HG02943 (cell line): ENCODE measurements at regions not wholly inside any gene's neighbourhood (a gene's known extent, or its start where the extent isn't known, plus 50 kb on each side); places are given as distances from the start of the nearest gene placed in this dataset.
"Not testable (repeated sequence)": the region's sequence is repeated elsewhere in the genome, so short reads cannot be mapped to it uniquely, and the experiment has no call there.

ENCODE experiments used
- ATAC-seq: cut with Tn5 transposase; IDR thresholded peaks from one replicate; pipeline ENCODE4 v1.9.1; 2021; ENCODE audit warnings: mild to moderate bottlenecking, low read depth, moderate library complexity; ENCODE audit not compliant: unreplicated experiment

DNA sequence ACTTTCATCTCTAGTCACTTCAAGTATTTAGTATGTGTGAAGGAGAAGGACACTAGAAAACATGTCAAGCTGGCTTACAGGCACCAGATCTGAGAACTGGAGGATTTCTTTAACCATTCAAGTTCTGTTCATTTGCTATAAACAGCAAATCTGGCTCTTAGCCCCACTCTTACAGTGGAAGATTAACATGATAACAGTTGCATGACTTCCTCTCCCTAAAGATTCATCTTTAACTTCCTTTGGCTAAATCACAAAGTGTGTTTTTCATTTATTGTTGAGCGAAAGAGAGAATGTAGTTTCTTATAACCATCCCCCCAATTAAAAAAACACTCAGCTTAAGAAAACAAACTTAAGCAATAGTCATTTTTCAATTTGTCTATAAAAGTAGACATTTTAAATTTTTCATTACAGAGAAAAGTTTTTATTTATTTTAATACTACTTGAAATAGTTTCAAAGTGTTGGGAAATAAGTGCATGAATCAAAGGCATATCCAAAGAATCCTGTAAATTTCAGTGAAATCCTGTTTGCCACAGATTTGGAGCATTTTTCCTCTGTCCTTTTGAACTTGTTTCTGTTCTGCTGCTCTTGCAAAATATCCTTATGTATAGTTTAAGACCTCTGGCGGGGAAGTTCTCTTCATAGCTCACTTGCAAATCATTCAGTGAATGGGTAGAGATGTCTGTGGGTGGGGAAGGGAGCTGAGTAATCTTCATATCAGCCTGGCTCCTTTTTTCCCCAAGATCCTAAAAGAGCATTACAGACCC is 241.0 kb upstream of the RBBP8 start:
- no peak for ATAC-seq

DNA sequence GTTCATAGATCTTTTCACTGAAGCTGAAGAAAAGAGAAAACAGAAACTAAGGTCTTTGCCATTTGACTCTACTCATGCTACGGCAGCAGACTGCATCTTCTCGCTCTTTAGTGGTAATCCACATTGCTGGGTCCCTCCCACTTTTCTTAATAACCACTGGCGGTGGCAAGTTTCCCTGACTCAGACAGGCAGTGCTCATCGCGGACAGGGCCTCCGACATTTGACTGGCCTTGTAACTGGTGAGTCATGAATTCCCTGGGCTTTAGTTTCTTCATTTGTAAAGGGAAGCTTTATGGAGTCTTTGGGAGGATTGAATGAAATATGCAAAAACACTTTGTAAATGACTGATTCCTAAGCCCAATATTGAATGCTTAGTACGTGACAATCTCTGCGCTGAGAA is 238.2 kb upstream of the RBBP8 start:
- ATAC-seq = no peak

- ATAC-seq = no peak
Observed at GRCh38 chr18:22695674-22696073, 237.5 kb upstream of the RBBP8 start.

- ATAC-seq = no peak
Observed at GRCh38 chr18:22697561-22697960, 235.6 kb upstream of the RBBP8 start.

- ATAC-seq = no peak
Observed at GRCh38 chr18:22698711-22699110, 234.4 kb upstream of the RBBP8 start.

GRCh38 chr18:22699629-22700028 is 233.5 kb upstream of the RBBP8 start:
- ATAC-seq = no peak

- ATAC-seq = no peak
Observed at GRCh38 chr18:22700920-22701319, 232.2 kb upstream of the RBBP8 start.

- ATAC-seq = no peak
Observed at GRCh38 chr18:22701326-22701725, 231.8 kb upstream of the RBBP8 start.

- ATAC-seq = no peak
Observed at GRCh38 chr18:22701795-22702194, 231.3 kb upstream of the RBBP8 start.

DNA sequence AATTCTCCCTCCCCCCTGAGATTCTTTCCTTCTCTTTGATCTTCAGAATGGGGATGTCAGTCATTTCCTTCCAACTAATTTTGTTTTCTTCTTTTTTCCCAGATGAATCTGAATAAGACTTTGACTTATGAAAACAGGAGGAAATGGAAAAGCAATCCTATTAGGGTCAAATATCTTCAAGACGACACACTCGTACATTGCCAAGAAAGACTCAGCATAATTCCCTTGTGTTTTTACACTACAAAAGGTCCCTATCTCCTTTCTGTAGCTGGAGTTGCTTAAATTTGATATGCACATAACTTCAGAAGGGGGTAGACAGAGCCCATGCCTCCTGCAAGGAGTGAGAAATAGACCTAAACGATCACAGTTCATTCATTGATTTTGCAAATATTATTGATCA is 230.3 kb upstream of the RBBP8 start:
- no peak for ATAC-seq

GRCh38 chr18:22703883-22704585 is 229.1 kb upstream of the RBBP8 start:
- peak; percentile 71 for ATAC-seq

GRCh38 chr18:22704586-22704918 is 228.6 kb upstream of the RBBP8 start:
- ATAC-seq = no peak

GRCh38 chr18:22705328-22705727 is 227.8 kb upstream of the RBBP8 start:
- no peak for ATAC-seq

- ATAC-seq = not testable (repeated sequence)
Observed at GRCh38 chr18:22706025-22706424, 227.1 kb upstream of the RBBP8 start.

GRCh38 chr18:22709288-22710060 is 223.7 kb upstream of the RBBP8 start:
- no peak for ATAC-seq

- no peak for ATAC-seq
Observed at GRCh38 chr18:22710673-22711191, 222.4 kb upstream of the RBBP8 start.

DNA sequence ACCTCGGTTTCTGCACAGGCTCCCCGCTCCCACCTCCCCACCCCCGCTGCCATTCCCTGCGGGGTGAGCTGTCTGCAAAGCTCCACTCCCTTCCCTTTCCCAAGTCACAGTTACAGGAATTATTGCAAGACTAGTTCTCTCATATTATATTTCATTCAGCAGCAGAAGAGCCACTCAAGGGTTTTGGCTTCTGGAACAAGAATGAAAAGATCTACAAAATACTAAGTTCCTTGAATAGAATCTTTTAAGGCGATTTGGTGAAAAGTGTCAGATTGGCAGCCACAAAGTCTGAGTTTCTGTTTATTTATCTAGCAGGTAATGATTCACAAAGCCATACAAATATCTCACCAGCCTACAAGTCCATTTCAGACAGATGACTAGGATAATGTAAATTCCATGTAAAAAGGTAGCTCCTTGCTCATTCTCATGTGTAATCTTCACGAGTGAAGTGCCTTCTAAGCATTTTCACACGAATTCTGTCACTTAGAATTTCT is 221.9 kb upstream of the RBBP8 start:
- ATAC-seq = no peak

- ATAC-seq = no peak
Observed at GRCh38 chr18:22713511-22713910, 219.6 kb upstream of the RBBP8 start.

DNA sequence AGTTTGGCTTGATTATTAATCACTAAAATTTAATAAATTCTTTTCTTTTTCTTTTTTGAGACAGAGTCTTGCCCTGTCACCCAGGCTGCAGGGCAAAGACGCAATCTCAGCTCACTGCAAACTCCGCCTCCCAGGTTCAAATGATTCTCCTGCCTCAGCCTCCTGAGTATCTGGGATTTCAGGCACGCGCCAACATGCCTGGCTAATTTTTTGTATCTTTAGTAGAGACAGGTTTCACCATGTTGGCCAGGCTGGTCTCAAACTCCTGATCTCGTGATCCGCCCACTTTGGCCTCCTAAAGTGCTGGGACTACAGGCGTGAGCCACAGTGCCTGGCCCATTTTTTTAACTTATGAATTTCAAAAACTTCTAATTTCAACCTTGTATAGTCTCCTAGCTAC is 215.6 kb upstream of the RBBP8 start:
- not testable (repeated sequence) for ATAC-seq

DNA sequence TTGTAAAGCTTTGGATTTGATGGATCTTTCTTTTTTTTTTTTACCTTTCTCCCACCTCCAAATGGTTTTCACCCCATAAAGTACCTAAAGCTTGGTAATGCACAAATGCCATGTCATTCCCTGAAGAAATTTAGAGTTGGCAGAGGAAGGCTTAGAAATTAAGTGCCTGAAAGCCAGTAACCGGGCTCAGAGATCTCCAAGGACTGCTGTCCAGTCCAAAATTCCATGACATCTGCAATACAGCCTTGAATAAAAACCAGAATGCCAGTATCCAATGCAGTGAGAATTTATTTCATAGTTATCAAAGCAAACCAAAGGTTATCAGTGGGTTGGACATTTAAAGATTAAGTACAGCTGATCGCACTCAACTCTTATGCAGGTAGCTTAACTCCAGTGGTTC is 209.9 kb upstream of the RBBP8 start:
- no peak for ATAC-seq

- ATAC-seq = no peak
Observed at GRCh38 chr18:22723773-22724172, 209.4 kb upstream of the RBBP8 start.
